Testis (tissue), 2 donors: ENCODE measurements at regions not wholly inside any gene's neighbourhood (a gene's known extent, or its start where the extent isn't known, plus 50 kb on each side); places are given as distances from the start of the nearest gene placed in this dataset.
"Not testable (repeated sequence)": the region's sequence is repeated elsewhere in the genome, so short reads cannot be mapped to it uniquely, and the experiment has no call there.

ENCODE experiments used
- POLR2A ChIP-seq: fragments of 450-650 bp; IDR thresholded peaks from one replicate; pipeline ENCODE4 v1.6.1; 2017; ENCODE audit warnings: antibody characterized with exemption, mild to moderate bottlenecking, moderate library complexity
- TF ChIP-seq, protein P1 (sequence below), 3 experiments: fragments of 450-650 bp in 2 of 3; fragments of 200-600 bp in 1 of 3; sonication (generic) in 1 of 3; IDR thresholded peaks; one replicate each; pipeline ENCODE4 v1.5.1; 2016 to 2019; ENCODE audit warnings: antibody characterized with exemption in 3 of 3, mild to moderate bottlenecking in 2 of 3, moderate library complexity in 1 of 3

- TF ChIP-seq, protein P1, sequence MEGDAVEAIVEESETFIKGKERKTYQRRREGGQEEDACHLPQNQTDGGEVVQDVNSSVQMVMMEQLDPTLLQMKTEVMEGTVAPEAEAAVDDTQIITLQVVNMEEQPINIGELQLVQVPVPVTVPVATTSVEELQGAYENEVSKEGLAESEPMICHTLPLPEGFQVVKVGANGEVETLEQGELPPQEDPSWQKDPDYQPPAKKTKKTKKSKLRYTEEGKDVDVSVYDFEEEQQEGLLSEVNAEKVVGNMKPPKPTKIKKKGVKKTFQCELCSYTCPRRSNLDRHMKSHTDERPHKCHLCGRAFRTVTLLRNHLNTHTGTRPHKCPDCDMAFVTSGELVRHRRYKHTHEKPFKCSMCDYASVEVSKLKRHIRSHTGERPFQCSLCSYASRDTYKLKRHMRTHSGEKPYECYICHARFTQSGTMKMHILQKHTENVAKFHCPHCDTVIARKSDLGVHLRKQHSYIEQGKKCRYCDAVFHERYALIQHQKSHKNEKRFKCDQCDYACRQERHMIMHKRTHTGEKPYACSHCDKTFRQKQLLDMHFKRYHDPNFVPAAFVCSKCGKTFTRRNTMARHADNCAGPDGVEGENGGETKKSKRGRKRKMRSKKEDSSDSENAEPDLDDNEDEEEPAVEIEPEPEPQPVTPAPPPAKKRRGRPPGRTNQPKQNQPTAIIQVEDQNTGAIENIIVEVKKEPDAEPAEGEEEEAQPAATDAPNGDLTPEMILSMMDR (IDR thresholded peaks at IDR 0.05): not testable (repeated sequence)
- TF ChIP-seq POLR2A: not testable (repeated sequence)
These were observed 170.9 kb downstream of the JRKL start for GRCh38 chr11:96560727-96561126.
